BLaER1 (cell line): ENCODE measurements at regions not wholly inside any gene's neighbourhood (a gene's known extent, or its start where the extent isn't known, plus 50 kb on each side); places are given as distances from the start of the nearest gene placed in this dataset.
"Not testable (repeated sequence)": the region's sequence is repeated elsewhere in the genome, so short reads cannot be mapped to it uniquely, and the experiment has no call there.

Experiments used
- H3K27ac ChIP-seq: shearing (Covaris generic); formaldehyde crosslinking; 2 replicates; pipeline ENCODE4 v1.8.1; 2022
- H3K27me3 ChIP-seq: shearing (Covaris generic); formaldehyde crosslinking; 2 replicates; pipeline ENCODE4 v1.8.1; 2022
- H3K36me3 ChIP-seq: shearing (Covaris generic); formaldehyde crosslinking; 2 replicates; pipeline ENCODE4 v1.8.1; 2022
- H3K4me1 ChIP-seq: shearing (Covaris generic); formaldehyde crosslinking; 2 replicates; pipeline ENCODE4 v1.8.1; 2022
- H3K4me2 ChIP-seq: shearing (Covaris generic); formaldehyde crosslinking; 2 replicates; pipeline ENCODE4 v1.8.1; 2022
- H3K4me3 ChIP-seq: shearing (Covaris generic); formaldehyde crosslinking; 2 replicates; pipeline ENCODE4 v1.8.1; 2022
- H3K9ac ChIP-seq: shearing (Covaris generic); formaldehyde crosslinking; 2 replicates; pipeline ENCODE4 v1.8.1; 2022
- H3K9me3 ChIP-seq: shearing (Covaris generic); formaldehyde crosslinking; 2 replicates; pipeline ENCODE4 v1.8.1; 2022
- H4K20me1 ChIP-seq: shearing (Covaris generic); formaldehyde crosslinking; 2 replicates; pipeline ENCODE4 v1.8.1; 2022
- Cebpa-rat ChIP-seq: shearing (Covaris generic); IDR thresholded peaks from 2 replicates; pipeline ENCODE4 v1.8.1; 2022

DNA sequence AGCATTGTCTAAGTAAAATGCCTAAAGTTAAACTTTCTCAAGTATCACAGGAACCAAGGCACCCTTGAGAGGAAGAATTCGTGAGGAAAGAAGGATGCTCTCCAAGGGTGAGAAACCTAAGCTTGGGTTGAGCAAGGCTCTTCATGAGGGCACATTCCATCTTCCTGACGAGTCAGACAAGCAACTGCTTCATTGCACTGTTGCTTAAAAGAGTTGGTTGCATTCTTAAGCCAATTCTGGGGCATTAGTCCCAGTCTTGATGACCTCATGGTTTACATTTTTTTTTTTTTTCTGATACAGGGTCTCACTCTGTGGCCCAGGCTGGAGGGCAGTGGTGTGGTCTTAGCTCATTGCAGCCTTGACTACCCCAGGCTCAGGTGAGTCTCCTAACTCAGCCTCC is 237.5 kb downstream of the ACTR3 start:
- Histone ChIP-seq H3K27ac (no peak overlapping the region), H3K4me1 (peaks cover 17% of the 10 kb centered on the region), H3K36me3 (no peaks in the 10 kb centered on the region), H3K9ac (no peak overlapping the region), H3K9me3 (no peaks in the 10 kb centered on the region), H3K4me3 (no peak overlapping the region), H3K4me2 (no peak overlapping the region), H3K27me3 (no peaks in the 10 kb centered on the region), H4K20me1 (no peaks in the 10 kb centered on the region)
- no peak for TF ChIP-seq Cebpa-rat

DNA sequence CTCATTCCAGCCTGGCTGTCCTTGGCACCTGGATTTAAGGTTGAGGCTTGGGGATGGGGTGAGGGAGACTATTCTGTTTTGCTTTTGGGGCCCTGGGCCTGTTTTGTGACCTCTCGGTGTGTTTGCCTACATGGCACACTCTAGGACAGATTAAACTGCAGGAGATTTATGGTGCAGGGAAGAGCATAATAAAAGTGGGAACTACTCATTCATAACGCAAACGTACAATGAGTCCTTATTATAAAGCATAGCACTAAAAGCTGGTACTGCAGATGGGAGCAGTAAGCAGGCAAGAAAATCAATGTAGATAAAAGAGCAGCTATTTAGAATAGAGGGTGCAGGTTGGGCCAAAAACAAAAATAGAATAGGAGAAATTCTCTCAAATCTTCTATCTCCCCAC is 238.4 kb downstream of the ACTR3 start:
- Histone ChIP-seq H3K9me3 (no peaks in the 10 kb centered on the region), H3K9ac (no peak overlapping the region), H4K20me1 (no peaks in the 10 kb centered on the region), H3K4me3 (no peak overlapping the region), H3K27me3 (no peaks in the 10 kb centered on the region), H3K36me3 (no peaks in the 10 kb centered on the region), H3K27ac (no peak overlapping the region), H3K4me1 (peaks cover 8% of the 10 kb centered on the region), H3K4me2 (no peak overlapping the region)
- no peak for TF ChIP-seq Cebpa-rat

GRCh38 chr2:114128725-114129124 is 238.8 kb downstream of the ACTR3 start:
- Histone ChIP-seq H3K9me3 (no peaks in the 10 kb centered on the region), H3K27ac (no peak overlapping the region), H3K36me3 (no peaks in the 10 kb centered on the region), H3K4me1 (peaks cover 4% of the 10 kb centered on the region), H4K20me1 (no peaks in the 10 kb centered on the region), H3K27me3 (no peaks in the 10 kb centered on the region), H3K4me3 (no peak overlapping the region), H3K4me2 (no peak overlapping the region), H3K9ac (no peak overlapping the region)
- no peak for TF ChIP-seq Cebpa-rat

- H3K9ac ChIP-seq, H3K4me2 ChIP-seq, H3K9me3 ChIP-seq, H3K27ac ChIP-seq, H3K27me3 ChIP-seq, H3K4me3 ChIP-seq, H3K4me1 ChIP-seq, H4K20me1 ChIP-seq, H3K36me3 ChIP-seq: not testable (repeated sequence)
Measured at GRCh38 chr2:114132050-114132449, 242.2 kb downstream of the ACTR3 start.

GRCh38 chr2:114134146-114134545 is 244.3 kb downstream of the ACTR3 start:
- no peaks in the 10 kb centered on the region for H3K36me3 ChIP-seq
- TF ChIP-seq Cebpa-rat = no peak
- H3K27ac ChIP-seq = no peak overlapping the region
- H3K27me3 ChIP-seq = no peaks in the 10 kb centered on the region
- no peaks in the 10 kb centered on the region for H3K4me1 ChIP-seq
- no peak overlapping the region for H3K4me3 ChIP-seq
- no peaks in the 10 kb centered on the region for H3K9me3 ChIP-seq
- no peaks in the 10 kb centered on the region for H4K20me1 ChIP-seq
- no peak overlapping the region for H3K4me2 ChIP-seq
- H3K9ac ChIP-seq = no peak overlapping the region

DNA sequence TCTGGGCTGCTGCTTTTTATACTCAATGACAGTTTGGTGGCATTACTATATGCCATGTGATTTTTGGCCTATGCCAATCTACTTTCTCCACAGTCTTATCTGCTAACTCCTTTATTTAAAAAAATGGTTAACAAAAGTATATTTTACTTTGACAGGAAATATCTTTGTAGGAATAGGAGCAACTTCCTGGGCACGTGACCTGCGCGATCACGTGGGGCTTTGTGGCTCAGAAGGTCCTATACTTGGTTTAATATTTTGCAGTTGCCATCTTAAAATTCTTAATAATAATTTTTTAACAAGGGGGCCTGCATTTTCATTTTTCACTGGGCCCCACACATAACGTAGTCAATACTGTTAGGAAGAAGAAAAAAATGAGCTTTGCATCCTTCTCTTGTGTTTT is 249.7 kb downstream of the ACTR3 start:
- no peak for TF ChIP-seq Cebpa-rat
- no peak overlapping the region for H3K27ac ChIP-seq
- H3K4me2 ChIP-seq = no peak overlapping the region
- H3K9me3 ChIP-seq = no peaks in the 10 kb centered on the region
- no peaks in the 10 kb centered on the region for H3K36me3 ChIP-seq
- no peaks in the 10 kb centered on the region for H4K20me1 ChIP-seq
- no peaks in the 10 kb centered on the region for H3K27me3 ChIP-seq
- H3K9ac ChIP-seq = no peak overlapping the region
- no peaks in the 10 kb centered on the region for H3K4me1 ChIP-seq
- no peak overlapping the region for H3K4me3 ChIP-seq

DNA sequence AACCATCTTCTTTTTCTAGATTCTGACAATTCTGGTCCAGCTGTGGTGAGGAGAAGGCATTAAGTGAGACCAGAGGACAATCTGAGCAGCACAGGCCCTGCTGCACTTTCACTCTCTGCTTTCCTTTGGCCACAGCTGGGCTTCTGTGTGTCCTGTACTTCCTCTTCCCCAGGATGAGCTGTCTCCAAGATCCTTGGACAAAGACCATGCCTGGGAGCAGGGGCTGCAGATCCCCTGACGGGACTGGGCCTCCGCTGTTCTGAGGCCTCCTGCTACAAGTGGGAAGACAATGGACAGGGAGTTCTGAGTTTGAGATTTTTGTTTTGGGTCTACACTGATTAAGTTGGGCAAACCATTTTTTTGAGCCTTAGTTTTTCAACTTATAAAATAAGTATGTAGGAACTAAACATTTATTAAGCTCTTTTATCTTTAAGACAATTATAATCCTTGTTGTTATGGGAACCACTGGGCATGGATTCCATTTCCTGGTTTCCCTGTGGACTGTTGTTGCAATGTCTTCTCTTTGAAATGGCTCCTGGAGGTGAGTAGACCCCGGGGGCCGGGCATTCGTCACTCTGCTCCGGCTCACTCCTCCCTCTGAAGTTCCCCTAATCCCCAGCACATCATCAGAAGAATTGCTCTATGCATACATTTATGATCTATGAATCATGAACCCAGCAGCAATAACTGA is 266.6 kb downstream of the ACTR3 start:
- Histone ChIP-seq H3K4me2 (no peak overlapping the region), H4K20me1 (no peaks in the 10 kb centered on the region), H3K9me3 (no peaks in the 10 kb centered on the region), H3K36me3 (no peaks in the 10 kb centered on the region), H3K4me1 (no peaks in the 10 kb centered on the region), H3K4me3 (no peak overlapping the region), H3K9ac (no peak overlapping the region), H3K27me3 (no peaks in the 10 kb centered on the region), H3K27ac (no peak overlapping the region)
- TF ChIP-seq Cebpa-rat = no peak

- no peak for TF ChIP-seq Cebpa-rat
- Histone ChIP-seq H3K36me3 (no peaks in the 10 kb centered on the region), H3K4me1 (no peaks in the 10 kb centered on the region), H4K20me1 (no peaks in the 10 kb centered on the region), H3K27me3 (no peaks in the 10 kb centered on the region), H3K27ac (no peak overlapping the region), H3K4me3 (no peak overlapping the region), H3K9me3 (no peaks in the 10 kb centered on the region), H3K4me2 (no peak overlapping the region), H3K9ac (no peak overlapping the region)
Measured at GRCh38 chr2:114157057-114157385, 267.1 kb downstream of the ACTR3 start.

GRCh38 chr2:114160263-114160981 is 270.5 kb downstream of the ACTR3 start:
- no peaks in the 10 kb centered on the region for H3K4me1 ChIP-seq
- no peaks in the 10 kb centered on the region for H3K27me3 ChIP-seq
- no peak overlapping the region for H3K27ac ChIP-seq
- no peak for TF ChIP-seq Cebpa-rat
- no peak overlapping the region for H3K4me2 ChIP-seq
- no peak overlapping the region for H3K4me3 ChIP-seq
- H4K20me1 ChIP-seq = no peaks in the 10 kb centered on the region
- no peaks in the 10 kb centered on the region for H3K36me3 ChIP-seq
- H3K9me3 ChIP-seq = no peaks in the 10 kb centered on the region
- no peak overlapping the region for H3K9ac ChIP-seq

DNA sequence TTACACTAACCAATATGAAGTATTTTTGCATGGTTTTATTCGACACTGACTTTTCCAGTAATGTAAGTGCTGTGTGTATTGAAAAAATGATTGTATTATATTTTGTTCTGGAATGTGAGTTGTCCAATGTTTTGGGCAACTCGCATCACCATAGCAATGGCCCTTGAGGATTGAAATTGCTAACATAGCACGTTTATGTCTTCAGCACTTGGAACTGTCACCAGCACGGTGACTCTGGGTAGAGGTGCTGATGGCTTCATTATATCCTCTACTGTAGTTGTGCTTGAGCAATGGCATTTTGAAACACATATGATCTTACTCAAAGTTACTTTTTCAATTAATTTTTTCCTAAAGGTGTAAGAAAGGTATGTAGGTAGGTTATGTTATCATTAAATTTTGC is 271.5 kb downstream of the ACTR3 start:
- Histone ChIP-seq H3K27me3 (no peaks in the 10 kb centered on the region), H3K9ac (no peak overlapping the region), H3K36me3 (no peaks in the 10 kb centered on the region), H4K20me1 (no peaks in the 10 kb centered on the region), H3K4me3 (no peak overlapping the region), H3K4me1 (no peaks in the 10 kb centered on the region), H3K9me3 (no peaks in the 10 kb centered on the region), H3K4me2 (no peak overlapping the region), H3K27ac (no peak overlapping the region)
- no peak for TF ChIP-seq Cebpa-rat
